ENCODE measurements at regions not wholly inside any gene's neighbourhood (a gene's known extent, or its start where the extent isn't known, plus 50 kb on each side); places are given as distances from the start of the nearest gene placed in this dataset.

- no peak overlapping the region for H3K4me2 ChIP-seq (ENCODE audit: low read length)
- BruUV-seq (replicated peaks) = no TSS peak
- POLR2A ChIA-PET = no interaction called here
- no peak for TF ChIP-seq TCF7L2 (IDR thresholded peaks at IDR 0.05; ENCODE audit: borderline replicate concordance, extremely low read depth, insufficient read depth, insufficient read length)
- no peak for TF ChIP-seq ZNF274 (IDR thresholded peaks at IDR 0.05; ENCODE audit: low read depth, low read length)
- no peak for TF ChIP-seq EZH2phosphoT487 (IDR thresholded peaks at IDR 0.05; ENCODE audit: borderline replicate concordance)
- no peak for TF ChIP-seq SP1 (IDR thresholded peaks at IDR 0.05; ENCODE audit: low read depth)
- no peak for TF ChIP-seq SIN3A (IDR thresholded peaks at IDR 0.05; ENCODE audit: low read depth)
- TF ChIP-seq CTCF (IDR thresholded peaks at IDR 0.05 in 2 of 3, conservative IDR thresholded peaks at IDR 0.05 in 1 of 3; ENCODE audit: borderline replicate concordance in 1 of 3, insufficient read depth in 1 of 3, low read depth in 2 of 3, low read length in 2 of 3) = no peak
- no peak for TF ChIP-seq POLR2A (IDR thresholded peaks at IDR 0.05; ENCODE audit: borderline replicate concordance, extremely low read depth, insufficient read depth, insufficient read length)
- no peak for TF ChIP-seq ZFX (IDR thresholded peaks at IDR 0.05)
- TF ChIP-seq FOSL1 (IDR thresholded peaks at IDR 0.05; ENCODE audit: low read depth) = no peak
- TF ChIP-seq ELF1 (IDR thresholded peaks at IDR 0.05; ENCODE audit: borderline replicate concordance, low read depth) = no peak
- TF ChIP-seq JUND (IDR thresholded peaks at IDR 0.05) = no peak
- intact Hi-C loops (cut with micrococcal nuclease) = no loop called here
- no peak for DNase-seq (ENCODE audit: low read depth, low spot score)
- H3K36me3 ChIP-seq (ENCODE audit: control insufficient read depth in 1 of 2, insufficient read depth in 2 of 2, low read length in 2 of 2) = no peaks in the 10 kb centered on the region
- no peak overlapping the region for H3K9ac ChIP-seq (ENCODE audit: low read length)
- H3K79me2 ChIP-seq (ENCODE audit: insufficient read depth, low read length) = no peaks in the 10 kb centered on the region
- peaks cover 26% of the 10 kb centered on the region for H3K27me3 ChIP-seq (ENCODE audit: insufficient read depth, low read length)
- CTCF ChIA-PET = no interaction called here
- H3K4me1 ChIP-seq (ENCODE audit: control insufficient read depth in 1 of 2, insufficient read depth in 2 of 2, low read length in 2 of 2) = no peaks in the 10 kb centered on the region
- no peaks in the 10 kb centered on the region for H3K9me3 ChIP-seq (ENCODE audit: control insufficient read depth in 1 of 2, insufficient read depth in 1 of 2, low read depth in 1 of 2, low read length in 2 of 2)
- RAD21 ChIA-PET (ENCODE audit: low non-redundant PET in 1 of 2, low total read pairs in 2 of 2, uncharacterized antibody in 2 of 2, unreplicated experiment in 2 of 2) = no interaction called here
- no peak overlapping the region for H3K27ac ChIP-seq (ENCODE audit: low read depth, low read length)
- H4K20me1 ChIP-seq (ENCODE audit: insufficient read depth) = no peaks in the 10 kb centered on the region
- no peak overlapping the region for H3K4me3 ChIP-seq (replicated peaks in 1 of 2; ENCODE audit: low read depth in 1 of 2, low read length in 2 of 2)
- no peak overlapping the region for H2AFZ ChIP-seq (ENCODE audit: low read depth, low read length, poor library complexity, severe bottlenecking)
- no peaks in the 10 kb centered on the region for H3K9me2 ChIP-seq (ENCODE audit: insufficient read depth)
- ATAC-seq = no peak
Measured at GRCh38 chr22:48902001-48902869, 925.4 kb downstream of the BRD1 start.
